HG03159 (cell line): ENCODE measurements at regions not wholly inside any gene's neighbourhood (a gene's known extent, or its start where the extent isn't known, plus 50 kb on each side); places are given as distances from the start of the nearest gene placed in this dataset.

Experiments
- ATAC-seq: cut with Tn5 transposase; IDR thresholded peaks from one replicate; pipeline ENCODE4 v1.9.1; 2021; ENCODE audit warnings: mild to moderate bottlenecking, moderate library complexity; ENCODE audit not compliant: unreplicated experiment

- no peak for ATAC-seq
Measured at GRCh38 chr11:79747406-79747805, 306.6 kb upstream of the TENM4 start.

- ATAC-seq, result no peak
Measured at GRCh38 chr11:79744941-79745340, 304.1 kb upstream of the TENM4 start.

GRCh38 chr11:79742176-79742575, 301.3 kb upstream of the TENM4 start:
- ATAC-seq, result no peak

- no peak for ATAC-seq
Measured at GRCh38 chr11:79739591-79739990, 298.8 kb upstream of the TENM4 start.

GRCh38 chr11:79727221-79727620, 286.4 kb upstream of the TENM4 start:
- ATAC-seq, result no peak

GRCh38 chr11:79720115-79720514, 279.3 kb upstream of the TENM4 start:
- no peak for ATAC-seq

- ATAC-seq, result peak; percentile 86
Measured at GRCh38 chr11:79708319-79708932, 267.6 kb upstream of the TENM4 start.

GRCh38 chr11:79705648-79706047, 264.8 kb upstream of the TENM4 start:
- ATAC-seq, result no peak

- no peak for ATAC-seq
Measured at GRCh38 chr11:79702303-79702702, 261.5 kb upstream of the TENM4 start.

- ATAC-seq, result no peak
Measured at GRCh38 chr11:79699246-79699645, 258.4 kb upstream of the TENM4 start.

- ATAC-seq, result no peak
Measured at GRCh38 chr11:79697905-79698304, 257.1 kb upstream of the TENM4 start.

- no peak for ATAC-seq
Measured at GRCh38 chr11:79694368-79694767, 253.5 kb upstream of the TENM4 start.

- ATAC-seq, result no peak
Measured at GRCh38 chr11:79691445-79691844, 250.6 kb upstream of the TENM4 start.

- ATAC-seq, result no peak
Measured at GRCh38 chr11:79686703-79687419, 246.0 kb upstream of the TENM4 start.

- ATAC-seq, result no peak
Measured at GRCh38 chr11:79683930-79684329, 243.1 kb upstream of the TENM4 start.

- ATAC-seq, result no peak
Measured at GRCh38 chr11:79678780-79679452, 238.1 kb upstream of the TENM4 start.

GRCh38 chr11:79676396-79676795, 235.6 kb upstream of the TENM4 start:
- ATAC-seq, result no peak

GRCh38 chr11:79675081-79675480, 234.3 kb upstream of the TENM4 start:
- no peak for ATAC-seq

- ATAC-seq, result no peak
Measured at GRCh38 chr11:79672786-79673185, 232.0 kb upstream of the TENM4 start.

- no peak for ATAC-seq
Measured at GRCh38 chr11:79671401-79671800, 230.6 kb upstream of the TENM4 start.

GRCh38 chr11:79670882-79671281, 230.1 kb upstream of the TENM4 start:
- no peak for ATAC-seq

- no peak for ATAC-seq
Measured at GRCh38 chr11:79668575-79668974, 227.7 kb upstream of the TENM4 start.
